ENCODE measurements at regions not wholly inside any gene's neighbourhood (a gene's known extent, or its start where the extent isn't known, plus 50 kb on each side); places are given as distances from the start of the nearest gene placed in this dataset.

DNA sequence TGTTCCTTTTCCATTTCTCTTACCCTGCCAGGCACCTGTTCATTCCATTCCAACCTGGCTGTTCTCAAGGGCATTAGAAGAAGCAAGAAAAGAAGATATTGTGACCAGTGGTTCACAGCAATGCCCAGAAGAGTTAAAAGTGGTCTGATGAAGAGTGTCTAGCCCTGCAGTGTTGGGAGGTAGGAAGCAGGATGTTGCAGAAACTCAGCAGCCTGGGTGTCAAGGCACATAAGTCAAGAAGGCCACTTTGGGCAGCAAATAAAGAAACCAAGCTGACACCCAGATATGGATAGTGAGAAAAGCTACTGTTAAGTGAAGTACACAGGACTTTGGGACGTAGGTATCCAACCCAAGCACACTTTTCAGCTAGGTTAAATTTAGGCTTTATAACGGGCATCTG, 199.9 kb upstream of the SATB1 start:
- Histone ChIP-seq H3K4me1 (replicated peaks; ENCODE audit: insufficient read depth) (no peaks in the 10 kb centered on the region), H3K4me2 (no peak overlapping the region), H3F3A (ENCODE audit: insufficient read depth, low read depth) (no peaks in the 10 kb centered on the region), H3K4me3 (no peak overlapping the region), H3K27ac (no peak overlapping the region), H4K20me1 (ENCODE audit: insufficient read depth) (no peaks in the 10 kb centered on the region), H3K9me2 (ENCODE audit: insufficient read depth) (no peaks in the 10 kb centered on the region), H2AFZ (no peak overlapping the region), H3K79me2 (ENCODE audit: low read depth) (no peaks in the 10 kb centered on the region), H3K9me3 (ENCODE audit: insufficient read depth, low read depth) (no peaks in the 10 kb centered on the region; the same call in 1 of the 2 replicates), H3K27me3 (ENCODE audit: insufficient read depth, low read depth) (no peaks in the 10 kb centered on the region), H3K36me3 (ENCODE audit: low read depth) (no peaks in the 10 kb centered on the region)
- intact Hi-C loops (cut with micrococcal nuclease; ENCODE audit: unreplicated experiment): no loop called here
- no TSS peak for BruUV-seq (replicated peaks)
- ChIA-PET POLR2A (ENCODE audit: unreplicated experiment) (no interaction called here), CTCF (no interaction called here)
- no peak for DNase-seq
- TF ChIP-seq, protein P1, sequence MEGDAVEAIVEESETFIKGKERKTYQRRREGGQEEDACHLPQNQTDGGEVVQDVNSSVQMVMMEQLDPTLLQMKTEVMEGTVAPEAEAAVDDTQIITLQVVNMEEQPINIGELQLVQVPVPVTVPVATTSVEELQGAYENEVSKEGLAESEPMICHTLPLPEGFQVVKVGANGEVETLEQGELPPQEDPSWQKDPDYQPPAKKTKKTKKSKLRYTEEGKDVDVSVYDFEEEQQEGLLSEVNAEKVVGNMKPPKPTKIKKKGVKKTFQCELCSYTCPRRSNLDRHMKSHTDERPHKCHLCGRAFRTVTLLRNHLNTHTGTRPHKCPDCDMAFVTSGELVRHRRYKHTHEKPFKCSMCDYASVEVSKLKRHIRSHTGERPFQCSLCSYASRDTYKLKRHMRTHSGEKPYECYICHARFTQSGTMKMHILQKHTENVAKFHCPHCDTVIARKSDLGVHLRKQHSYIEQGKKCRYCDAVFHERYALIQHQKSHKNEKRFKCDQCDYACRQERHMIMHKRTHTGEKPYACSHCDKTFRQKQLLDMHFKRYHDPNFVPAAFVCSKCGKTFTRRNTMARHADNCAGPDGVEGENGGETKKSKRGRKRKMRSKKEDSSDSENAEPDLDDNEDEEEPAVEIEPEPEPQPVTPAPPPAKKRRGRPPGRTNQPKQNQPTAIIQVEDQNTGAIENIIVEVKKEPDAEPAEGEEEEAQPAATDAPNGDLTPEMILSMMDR (conservative IDR thresholded peaks at IDR 0.05): no peak
- no peak for TF ChIP-seq EZH2 (IDR thresholded peaks at IDR 0.05; ENCODE audit: low read depth)

DNA sequence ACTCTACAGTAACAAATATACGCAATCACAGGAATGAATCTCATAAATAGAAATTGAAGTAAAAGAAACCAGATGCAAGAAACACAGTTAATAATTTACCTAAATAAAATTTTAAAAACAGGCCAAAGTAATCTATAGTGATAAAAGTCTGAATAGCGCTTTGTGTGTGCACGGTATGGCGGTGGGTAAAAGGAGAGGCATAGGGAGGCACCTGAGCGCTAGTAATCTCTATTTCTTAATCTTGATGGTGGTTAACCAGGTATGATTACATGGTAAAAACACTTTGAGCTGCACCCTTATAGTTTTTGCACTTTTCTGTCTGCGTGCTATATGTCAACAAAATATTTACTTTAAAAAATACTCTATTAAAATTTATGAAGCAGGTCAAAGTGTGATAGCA, 198.1 kb upstream of the SATB1 start:
- CTCF ChIA-PET: no interaction called here
- no peaks in the 10 kb centered on the region; the same call in 1 of the 2 replicates for H3K9me3 ChIP-seq (ENCODE audit: insufficient read depth, low read depth)
- no peak overlapping the region for H2AFZ ChIP-seq
- no peak for TF ChIP-seq EZH2 (IDR thresholded peaks at IDR 0.05; ENCODE audit: low read depth)
- TF ChIP-seq, protein P1 (conservative IDR thresholded peaks at IDR 0.05): no peak
- POLR2A ChIA-PET (ENCODE audit: unreplicated experiment): no interaction called here
- no peaks in the 10 kb centered on the region for H3K4me1 ChIP-seq (replicated peaks; ENCODE audit: insufficient read depth)
- H3F3A ChIP-seq (ENCODE audit: insufficient read depth, low read depth): no peaks in the 10 kb centered on the region
- H4K20me1 ChIP-seq (ENCODE audit: insufficient read depth): no peaks in the 10 kb centered on the region
- H3K27ac ChIP-seq: no peak overlapping the region
- no peaks in the 10 kb centered on the region for H3K27me3 ChIP-seq (ENCODE audit: insufficient read depth, low read depth)
- no TSS peak for BruUV-seq (replicated peaks)
- no peaks in the 10 kb centered on the region for H3K36me3 ChIP-seq (ENCODE audit: low read depth)
- no peaks in the 10 kb centered on the region for H3K79me2 ChIP-seq (ENCODE audit: low read depth)
- no peak overlapping the region for H3K4me2 ChIP-seq
- DNase-seq: no peak
- intact Hi-C loops (cut with micrococcal nuclease; ENCODE audit: unreplicated experiment): no loop called here
- H3K9me2 ChIP-seq (ENCODE audit: insufficient read depth): no peaks in the 10 kb centered on the region
- no peak overlapping the region for H3K4me3 ChIP-seq

DNA sequence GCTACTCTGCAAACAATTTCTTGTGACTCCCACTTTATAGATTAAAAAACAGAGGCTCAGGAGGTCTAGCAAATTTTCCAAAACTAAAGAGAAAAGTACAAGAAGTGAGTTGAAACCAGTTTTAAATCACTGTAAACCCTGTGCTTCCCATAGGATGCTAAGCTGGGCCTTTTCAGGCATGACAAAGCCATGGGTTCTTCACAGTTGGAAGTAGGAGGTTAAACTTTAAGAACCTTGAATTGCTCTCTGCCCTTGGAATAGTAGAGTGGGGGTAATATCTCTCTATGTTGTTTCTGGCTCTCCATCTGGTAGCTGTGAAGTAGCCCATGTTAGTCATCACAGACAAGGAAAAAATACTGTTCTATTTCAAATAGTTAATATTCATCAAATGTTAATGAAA, 193.6 kb upstream of the SATB1 start:
- Histone ChIP-seq H3K79me2 (ENCODE audit: low read depth) (no peaks in the 10 kb centered on the region), H3K36me3 (ENCODE audit: low read depth) (no peaks in the 10 kb centered on the region), H3K27me3 (ENCODE audit: insufficient read depth, low read depth) (no peaks in the 10 kb centered on the region), H4K20me1 (ENCODE audit: insufficient read depth) (no peaks in the 10 kb centered on the region), H3K4me2 (no peak overlapping the region), H3F3A (ENCODE audit: insufficient read depth, low read depth) (no peaks in the 10 kb centered on the region), H3K4me3 (no peak overlapping the region), H2AFZ (no peak overlapping the region), H3K9me2 (ENCODE audit: insufficient read depth) (no peaks in the 10 kb centered on the region), H3K9me3 (ENCODE audit: insufficient read depth, low read depth) (no peaks in the 10 kb centered on the region), H3K4me1 (replicated peaks; ENCODE audit: insufficient read depth) (no peaks in the 10 kb centered on the region), H3K27ac (no peak overlapping the region)
- DNase-seq: no peak
- TF ChIP-seq EZH2 (IDR thresholded peaks at IDR 0.05; ENCODE audit: low read depth): no peak
- TF ChIP-seq, protein P1 (conservative IDR thresholded peaks at IDR 0.05): no peak
- POLR2A ChIA-PET (ENCODE audit: unreplicated experiment): no interaction called here
- BruUV-seq (replicated peaks): no TSS peak
- intact Hi-C loops (cut with micrococcal nuclease; ENCODE audit: unreplicated experiment): no loop called here
- CTCF ChIA-PET: no interaction called here
